GM18909 (cell line): ENCODE measurements at regions not wholly inside any gene's neighbourhood (a gene's known extent, or its start where the extent isn't known, plus 50 kb on each side); places are given as distances from the start of the nearest gene placed in this dataset.

Source experiments
- ATAC-seq: cut with Tn5 transposase; IDR thresholded peaks from one replicate; pipeline ENCODE4 v1.9.1; 2021; ENCODE audit warnings: mild to moderate bottlenecking; ENCODE audit not compliant: unreplicated experiment, poor library complexity

DNA sequence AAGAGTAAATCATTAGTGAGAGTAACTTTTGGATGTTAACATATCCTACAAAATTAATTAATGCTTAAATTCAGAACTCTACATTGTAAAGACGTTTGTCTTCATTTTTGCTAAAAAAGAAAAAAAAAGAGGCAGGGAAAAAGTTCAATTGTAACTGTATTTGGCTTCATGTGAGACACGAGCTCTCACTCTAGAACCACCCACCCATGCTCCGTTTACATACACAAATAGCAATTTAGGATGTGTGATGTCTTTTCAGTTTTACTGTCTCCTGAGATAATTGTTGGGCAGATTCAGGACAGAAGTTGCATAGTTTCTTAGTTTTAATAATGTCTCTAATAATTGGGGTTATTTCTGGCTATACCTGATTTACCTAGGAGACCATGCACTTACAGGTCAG, 248.6 kb downstream of the AASDHPPT start:
- ATAC-seq = no peak

DNA sequence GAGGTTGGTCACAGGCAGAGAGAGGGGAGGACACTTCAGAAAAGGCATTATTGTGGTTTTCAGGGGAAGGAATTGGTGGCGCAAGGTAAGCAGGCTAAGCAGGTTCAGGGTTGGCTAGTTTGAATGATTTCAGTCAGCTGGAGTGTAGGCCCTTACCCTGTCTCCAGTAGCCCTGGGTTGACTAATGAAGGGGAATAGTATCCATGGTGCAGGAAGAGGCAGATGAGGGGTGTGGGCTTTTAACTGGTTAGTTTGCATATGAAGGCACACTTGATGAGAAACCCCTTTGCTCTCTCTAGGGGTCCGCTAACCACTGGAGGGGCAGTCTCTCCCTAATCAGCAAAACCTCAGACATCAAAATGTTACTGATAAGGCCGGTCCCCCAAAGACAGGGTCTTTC, 249.7 kb downstream of the AASDHPPT start:
- no peak for ATAC-seq

- no peak for ATAC-seq
Observed at GRCh38 chr11:106327637-106328036, 250.2 kb downstream of the AASDHPPT start.

DNA sequence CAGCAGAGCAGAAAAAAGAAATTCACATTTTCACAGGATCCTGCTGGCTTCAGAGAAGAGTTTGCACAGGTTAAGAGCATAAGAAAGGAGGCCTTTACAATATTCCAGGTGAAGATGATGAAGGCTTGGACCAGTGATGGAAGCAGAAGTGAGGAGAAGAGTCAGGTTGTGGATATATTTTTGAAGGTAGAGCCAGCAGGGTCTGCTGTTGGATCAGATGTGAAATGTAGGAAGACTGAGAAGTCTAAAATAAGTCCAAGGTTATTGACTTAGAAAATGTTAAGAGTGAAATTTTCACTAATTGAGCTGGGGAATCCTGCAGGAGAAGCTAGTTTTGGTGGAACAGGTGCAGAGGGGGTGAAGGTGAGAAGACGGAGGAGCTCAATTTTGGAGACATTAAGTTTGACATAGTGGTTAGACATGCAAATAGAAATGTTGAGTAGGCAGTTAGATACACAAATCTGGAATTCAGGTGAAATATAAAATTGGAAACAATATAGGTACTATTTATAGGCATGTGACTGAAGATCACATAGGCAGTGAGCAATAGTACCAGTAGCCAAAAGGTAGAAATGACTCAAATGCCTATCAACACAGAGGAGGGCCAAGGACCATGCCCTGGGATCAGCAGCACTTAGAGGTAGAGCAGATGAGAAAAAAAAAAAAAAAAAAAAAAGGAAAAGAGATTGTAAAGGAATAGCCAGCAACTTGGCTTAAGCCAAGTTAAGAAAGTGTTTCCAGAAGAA, 252.0 kb downstream of the AASDHPPT start:
- ATAC-seq = no peak

GRCh38 chr11:106331176-106331575, 253.7 kb downstream of the AASDHPPT start:
- ATAC-seq = no peak

DNA sequence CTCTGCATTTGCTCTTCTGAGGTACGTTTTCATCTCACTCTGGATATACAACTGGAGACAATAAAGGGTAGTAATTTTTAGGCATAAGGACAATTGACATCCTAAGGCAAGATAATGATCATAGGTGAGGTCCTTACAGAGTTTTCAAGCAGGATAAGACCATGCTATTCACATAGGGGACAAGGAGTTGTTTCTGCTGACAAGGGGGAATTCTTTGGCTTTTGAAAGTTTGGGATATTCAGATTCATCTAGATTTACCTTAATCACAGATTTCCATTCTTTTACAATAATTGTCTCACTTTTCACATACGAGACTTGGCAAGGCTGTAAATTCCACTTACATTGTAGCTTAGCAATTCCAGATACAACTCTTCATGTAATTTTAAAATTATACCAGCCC, 256.2 kb downstream of the AASDHPPT start:
- ATAC-seq = no peak

DNA sequence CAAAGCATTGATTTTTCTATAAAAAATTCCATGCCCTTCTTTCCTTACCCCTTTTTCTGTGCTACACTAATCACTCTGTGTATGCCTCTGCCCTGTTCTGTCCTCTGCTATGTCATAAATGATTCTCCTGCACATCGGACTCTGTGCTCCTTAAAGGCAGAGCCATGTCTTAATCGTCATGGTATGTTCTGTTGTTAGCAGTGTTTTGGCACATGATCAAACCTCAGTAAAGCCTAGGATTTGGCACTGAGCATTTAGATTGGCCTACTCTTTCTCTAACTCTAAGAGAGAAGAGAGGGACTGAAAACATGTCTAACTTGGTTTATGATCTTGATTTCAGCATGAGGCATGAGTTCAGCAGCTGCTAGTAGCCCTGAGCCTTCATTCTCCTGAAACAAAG, 266.9 kb downstream of the AASDHPPT start:
- ATAC-seq = no peak

- ATAC-seq = no peak
Observed at GRCh38 chr11:106344966-106345365, 267.5 kb downstream of the AASDHPPT start.

DNA sequence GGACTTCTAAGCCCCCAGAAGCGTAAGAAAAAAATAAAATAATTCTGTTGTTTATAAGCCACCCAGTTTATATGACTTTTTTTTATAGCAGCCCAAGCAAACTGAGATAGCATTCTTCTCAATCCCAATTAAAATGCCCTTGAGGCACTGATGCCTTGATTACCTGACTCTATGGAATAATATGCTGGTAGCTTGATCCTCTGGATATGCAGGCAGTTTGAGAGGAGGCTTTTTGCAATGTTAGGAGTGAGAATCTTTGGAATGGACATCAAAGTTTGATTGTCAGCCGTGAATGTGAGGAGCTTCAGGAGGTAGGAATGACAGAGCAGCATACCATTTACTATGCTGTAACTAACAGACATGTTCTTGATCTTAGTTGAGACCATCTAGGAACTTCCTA, 275.6 kb downstream of the AASDHPPT start:
- ATAC-seq = no peak

DNA sequence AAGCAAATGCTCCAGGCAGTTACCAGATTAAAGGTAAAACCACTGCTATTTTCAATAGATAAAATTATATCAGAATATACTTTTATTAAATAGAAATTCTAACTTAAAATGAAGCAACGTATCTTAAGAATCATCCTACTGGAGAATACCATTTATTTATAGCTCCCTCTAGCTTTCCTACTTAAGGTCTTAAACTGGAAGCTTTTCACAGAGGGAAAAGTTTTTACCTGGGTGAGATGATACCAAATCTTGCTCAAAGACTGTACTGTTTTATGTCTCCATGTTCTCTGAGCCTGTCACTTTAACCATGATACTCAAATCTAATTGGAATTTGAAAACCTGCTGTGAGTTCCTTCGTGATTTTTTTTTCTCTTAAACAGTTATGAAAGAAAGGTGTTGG, 291.8 kb downstream of the AASDHPPT start:
- ATAC-seq = no peak

DNA sequence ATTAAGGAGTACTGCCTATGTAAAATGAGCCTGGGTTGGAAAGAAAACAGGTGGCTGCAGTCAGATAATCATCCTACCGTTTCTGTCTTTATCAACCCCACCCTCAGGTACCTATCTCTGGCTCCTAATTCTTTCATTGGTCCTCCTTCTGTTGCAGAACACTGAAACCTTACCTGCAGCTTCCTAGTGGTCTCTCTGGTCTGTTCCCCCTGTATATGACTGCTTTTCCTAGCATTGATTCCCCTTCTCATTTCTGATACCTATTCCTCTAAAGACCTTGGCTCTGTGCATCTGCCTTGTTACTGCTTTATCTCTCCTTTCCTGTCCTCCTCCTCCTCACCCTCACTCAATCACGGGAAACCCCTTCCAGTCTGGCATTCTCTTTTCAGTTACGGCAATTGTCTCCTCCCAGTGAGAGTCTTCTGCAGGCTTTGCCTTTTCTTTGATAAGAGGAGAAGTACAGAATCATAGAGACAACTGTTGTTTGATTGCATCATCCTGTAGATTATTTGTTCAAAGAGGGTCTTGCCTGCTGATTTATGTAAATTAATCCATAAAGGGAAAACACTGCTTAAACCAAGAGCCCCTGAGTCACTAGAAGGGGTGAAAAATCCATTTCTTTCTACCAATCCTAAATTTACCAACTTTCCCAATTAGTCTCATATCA, 301.2 kb downstream of the AASDHPPT start:
- ATAC-seq = no peak

DNA sequence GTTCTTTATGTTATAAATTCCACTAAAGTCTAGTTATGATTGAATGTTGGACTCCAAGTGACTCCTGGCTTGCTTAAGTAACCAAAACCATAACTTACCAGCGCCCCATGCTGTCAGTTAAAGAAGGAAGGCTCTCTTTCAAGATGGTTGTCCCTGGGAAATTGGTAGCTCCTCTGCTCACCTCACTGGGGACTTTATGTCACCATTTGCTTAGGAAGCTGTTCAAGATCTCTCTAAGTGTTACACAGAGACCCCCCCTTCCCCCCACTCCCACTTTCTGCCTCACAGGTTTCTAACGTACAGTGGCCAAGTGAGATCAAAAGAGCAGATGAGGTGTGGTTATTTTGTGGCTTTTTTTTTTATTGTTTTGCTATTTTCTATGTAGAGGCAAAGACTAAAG, 301.8 kb downstream of the AASDHPPT start:
- ATAC-seq = no peak

DNA sequence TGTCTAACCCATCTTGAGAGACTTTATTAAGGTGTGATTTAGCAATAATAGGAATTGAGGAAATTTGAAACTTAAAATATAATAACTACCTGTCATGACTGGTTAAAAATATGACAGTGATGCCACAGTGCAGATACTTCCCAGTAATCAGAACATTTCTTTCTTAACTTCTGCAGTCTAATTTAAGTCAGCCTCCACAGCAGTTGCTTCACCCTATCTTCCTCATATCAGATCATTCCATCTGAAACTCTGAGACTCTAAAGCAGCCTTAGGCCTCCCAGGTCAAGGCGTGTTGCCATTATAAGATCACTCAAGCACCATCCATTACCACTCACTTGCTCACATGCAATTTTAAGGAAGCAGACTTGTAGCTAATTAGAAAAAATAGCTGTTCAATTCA, 302.2 kb downstream of the AASDHPPT start:
- ATAC-seq = no peak

- ATAC-seq = no peak
Observed at GRCh38 chr11:106381895-106382294, 304.4 kb downstream of the AASDHPPT start.

DNA sequence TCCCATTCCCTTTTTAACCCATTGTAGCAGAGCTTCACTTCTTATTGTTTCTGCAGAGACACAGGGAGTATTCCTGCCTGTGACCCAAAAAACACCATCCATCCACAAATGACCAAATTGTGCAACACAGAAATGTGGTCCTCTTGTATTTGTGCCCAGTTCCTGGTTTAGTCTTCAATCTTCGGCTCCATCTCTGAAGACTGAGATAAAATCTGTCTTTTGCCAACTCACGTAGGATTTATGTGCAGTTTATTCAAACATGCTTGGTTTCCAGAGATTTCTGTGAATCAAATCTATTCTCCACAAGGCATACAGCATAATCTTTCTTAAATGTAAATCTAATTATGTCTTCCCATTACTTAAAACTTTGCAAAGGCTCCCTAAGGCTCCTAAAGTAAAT, 307.0 kb downstream of the AASDHPPT start:
- ATAC-seq = no peak

DNA sequence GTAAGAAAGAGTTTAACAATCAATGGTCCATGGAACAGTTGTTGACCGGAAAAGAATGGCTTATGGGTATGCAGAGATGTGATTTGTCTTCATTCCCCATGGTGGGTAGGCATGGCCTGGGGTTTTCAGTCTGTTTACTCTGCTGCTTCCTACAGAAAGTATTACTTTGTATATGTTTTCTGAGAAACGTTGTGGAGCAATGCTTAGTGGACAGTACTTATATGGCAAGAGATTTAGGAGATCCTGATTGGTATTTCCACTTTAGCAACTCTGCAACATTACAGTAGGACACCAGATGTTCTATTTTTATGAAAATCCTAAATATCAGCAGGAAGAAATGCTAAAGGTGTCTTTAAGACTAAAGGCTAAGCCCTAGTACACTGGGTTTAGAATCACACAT, 309.1 kb downstream of the AASDHPPT start:
- ATAC-seq = no peak

GRCh38 chr11:106389101-106389500, 311.6 kb downstream of the AASDHPPT start:
- no peak for ATAC-seq

DNA sequence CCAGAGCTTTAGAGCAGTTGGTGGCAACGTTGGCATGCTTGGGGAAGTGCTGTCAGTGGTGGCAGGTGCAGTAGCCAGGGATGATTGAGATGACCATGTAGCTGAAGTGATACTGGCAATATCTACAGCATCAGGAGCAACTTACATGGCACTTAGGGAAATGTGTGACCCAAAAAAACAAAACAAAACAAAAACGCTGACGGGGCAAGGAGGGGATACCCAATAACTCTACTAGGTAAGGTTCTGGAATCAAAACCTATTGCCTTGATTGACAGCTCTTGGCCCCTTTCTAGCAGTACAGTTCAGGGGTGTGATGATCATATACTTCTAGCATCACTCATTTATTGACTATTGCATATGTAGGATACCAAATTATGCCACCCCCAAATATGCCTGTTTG, 312.6 kb downstream of the AASDHPPT start:
- ATAC-seq = no peak

GRCh38 chr11:106391771-106392420, 314.4 kb downstream of the AASDHPPT start:
- no peak for ATAC-seq

DNA sequence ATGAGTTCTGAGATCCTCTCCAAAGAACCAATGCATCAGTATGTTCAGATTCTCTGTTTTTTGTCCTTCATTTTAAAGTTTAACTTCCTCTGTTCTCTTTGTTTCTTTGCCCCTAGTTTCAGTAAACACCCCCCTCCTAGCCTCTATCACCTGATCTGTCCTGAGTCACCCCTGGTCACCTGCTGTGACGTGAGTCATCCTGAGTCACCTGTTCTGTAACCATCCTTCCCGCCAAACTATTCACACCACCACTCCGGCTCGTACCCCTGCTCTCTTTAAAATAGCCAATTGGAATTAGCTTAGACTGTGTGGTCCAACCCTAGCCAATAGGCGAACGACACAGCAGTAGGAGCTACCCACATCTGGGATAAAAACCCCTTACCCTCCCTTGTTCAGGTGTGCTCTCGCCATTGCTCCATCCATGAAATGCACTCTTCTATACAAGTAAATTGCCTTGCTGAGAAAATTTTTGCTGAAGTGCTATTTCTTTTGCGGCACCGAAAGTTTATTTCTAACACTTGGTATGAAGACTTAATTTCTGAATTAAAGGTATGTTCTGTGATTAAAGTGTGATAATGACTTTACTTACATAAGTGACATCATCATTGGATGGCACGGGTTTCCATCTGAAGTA, 318.4 kb downstream of the AASDHPPT start:
- ATAC-seq = no peak
